Ovary (tissue), 3 donors: ENCODE measurements at regions not wholly inside any gene's neighbourhood (a gene's known extent, or its start where the extent isn't known, plus 50 kb on each side); places are given as distances from the start of the nearest gene placed in this dataset.

Experiments
- EP300 ChIP-seq: sonication (generic); formaldehyde crosslinking; IDR thresholded peaks from one replicate; pipeline ENCODE4 v1.6.1; 2017; ENCODE audit warnings: antibody characterized with exemption
- POLR2A ChIP-seq: fragments of 450-650 bp; IDR thresholded peaks from one replicate; pipeline ENCODE4 v1.6.1; 2017; ENCODE audit warnings: antibody characterized with exemption, mild to moderate bottlenecking, moderate library complexity
- TF ChIP-seq, protein P1 (sequence below), 3 donors: fragments of 450-650 bp in 2 of 3; fragments of 200-600 bp in 1 of 3; IDR thresholded peaks; one replicate each; pipeline versions ENCODE4 v1.5.1 to v1.8.0; 2016 to 2022; ENCODE audit warnings: antibody characterized with exemption in 3 of 3, mild to moderate bottlenecking in 1 of 3
- donor health status: DM: no; HTN: no; CAD: no.

DNA sequence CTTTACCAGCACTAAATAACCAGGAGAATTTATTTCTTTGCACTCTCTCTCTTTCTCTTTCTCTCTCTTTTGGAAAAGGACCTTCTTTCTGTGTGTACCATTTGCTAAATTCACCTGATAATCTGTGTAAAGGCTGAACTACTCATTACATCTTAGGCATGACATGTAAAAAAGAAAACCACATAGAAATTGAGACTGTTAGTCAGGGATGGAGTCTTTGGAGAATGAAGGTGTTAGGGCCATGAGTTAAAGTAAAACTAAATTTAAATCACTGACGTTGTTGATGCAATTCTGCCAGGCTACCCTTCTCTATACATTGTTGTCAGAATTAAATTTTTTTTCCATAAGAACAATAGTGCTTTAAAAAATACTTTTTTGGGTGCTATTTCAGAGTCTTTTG is 263.3 kb downstream of the PTEN start:
- TF ChIP-seq, protein P1, sequence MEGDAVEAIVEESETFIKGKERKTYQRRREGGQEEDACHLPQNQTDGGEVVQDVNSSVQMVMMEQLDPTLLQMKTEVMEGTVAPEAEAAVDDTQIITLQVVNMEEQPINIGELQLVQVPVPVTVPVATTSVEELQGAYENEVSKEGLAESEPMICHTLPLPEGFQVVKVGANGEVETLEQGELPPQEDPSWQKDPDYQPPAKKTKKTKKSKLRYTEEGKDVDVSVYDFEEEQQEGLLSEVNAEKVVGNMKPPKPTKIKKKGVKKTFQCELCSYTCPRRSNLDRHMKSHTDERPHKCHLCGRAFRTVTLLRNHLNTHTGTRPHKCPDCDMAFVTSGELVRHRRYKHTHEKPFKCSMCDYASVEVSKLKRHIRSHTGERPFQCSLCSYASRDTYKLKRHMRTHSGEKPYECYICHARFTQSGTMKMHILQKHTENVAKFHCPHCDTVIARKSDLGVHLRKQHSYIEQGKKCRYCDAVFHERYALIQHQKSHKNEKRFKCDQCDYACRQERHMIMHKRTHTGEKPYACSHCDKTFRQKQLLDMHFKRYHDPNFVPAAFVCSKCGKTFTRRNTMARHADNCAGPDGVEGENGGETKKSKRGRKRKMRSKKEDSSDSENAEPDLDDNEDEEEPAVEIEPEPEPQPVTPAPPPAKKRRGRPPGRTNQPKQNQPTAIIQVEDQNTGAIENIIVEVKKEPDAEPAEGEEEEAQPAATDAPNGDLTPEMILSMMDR (IDR thresholded peaks at IDR 0.05) = no peak
- TF ChIP-seq POLR2A = no peak
- TF ChIP-seq EP300 = no peak
